Activated CD4-positive, alpha-beta T cell treated with anti-CD3 and anti-CD28 coated beads for 24 hours (primary cell): ENCODE measurements at regions not wholly inside any gene's neighbourhood (a gene's known extent, or its start where the extent isn't known, plus 50 kb on each side); places are given as distances from the start of the nearest gene placed in this dataset.

Experiments used
- DNase-seq, 2 donors: peaks; one replicate each; pipeline ENCODE4 v3.0.0-alpha.2; 2020; ENCODE audit warnings: low read depth in 2 of 2

- DNase-seq = no peak
These were observed 88.6 kb upstream of the RCN1 start for GRCh38 chr11:32002311-32002710.

- DNase-seq = no peak
These were observed 92.9 kb upstream of the RCN1 start for GRCh38 chr11:31997955-31998354.

GRCh38 chr11:31996159-31996881 is 94.6 kb upstream of the RCN1 start:
- DNase-seq = no peak

DNA sequence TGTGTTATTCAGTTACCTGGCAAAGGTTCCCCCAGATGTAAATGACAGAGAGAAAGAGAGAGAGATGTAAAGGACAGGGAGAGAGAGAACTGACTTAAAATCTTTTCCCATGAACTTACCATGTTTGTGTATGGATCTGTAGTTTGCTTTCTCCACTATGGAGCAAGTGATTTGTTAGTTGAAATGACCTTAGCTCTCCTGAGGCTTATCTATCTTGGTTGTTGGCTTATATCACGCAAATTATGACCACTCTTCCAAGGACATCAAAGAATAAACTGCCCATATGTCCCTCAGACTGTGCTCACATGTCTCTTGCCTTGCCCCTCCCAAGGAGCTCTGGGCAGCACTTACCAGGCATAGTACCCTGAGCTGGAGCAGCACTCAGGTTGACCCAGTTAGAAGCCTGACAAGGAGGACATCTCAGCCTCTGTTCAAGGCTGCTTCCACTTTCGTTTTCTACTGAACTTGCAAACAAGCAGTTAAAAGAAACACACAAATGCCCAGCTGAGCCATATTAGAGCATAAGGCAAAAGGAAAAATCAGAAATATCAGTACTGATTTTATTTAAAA is 95.3 kb upstream of the RCN1 start:
- DNase-seq = no peak

DNA sequence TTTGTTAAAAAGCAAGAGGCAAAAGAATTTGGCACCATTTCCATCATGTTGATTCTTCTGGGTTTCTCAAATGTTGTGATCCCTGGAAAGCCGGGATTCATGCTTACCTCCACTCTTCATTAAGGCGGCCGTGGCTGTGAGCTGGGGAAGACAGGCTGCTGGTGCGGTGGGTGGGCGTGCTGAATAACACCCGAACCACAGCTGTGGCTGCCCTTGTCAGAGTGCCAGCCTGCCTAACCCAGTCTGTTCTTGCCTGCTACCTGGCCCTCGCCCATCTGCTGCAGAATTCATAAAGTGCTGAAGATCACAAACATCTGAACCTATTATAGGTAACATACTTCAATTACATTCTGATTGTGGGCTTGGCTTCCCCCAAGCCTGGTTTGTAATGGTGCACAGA is 95.8 kb upstream of the RCN1 start:
- no peak for DNase-seq

DNA sequence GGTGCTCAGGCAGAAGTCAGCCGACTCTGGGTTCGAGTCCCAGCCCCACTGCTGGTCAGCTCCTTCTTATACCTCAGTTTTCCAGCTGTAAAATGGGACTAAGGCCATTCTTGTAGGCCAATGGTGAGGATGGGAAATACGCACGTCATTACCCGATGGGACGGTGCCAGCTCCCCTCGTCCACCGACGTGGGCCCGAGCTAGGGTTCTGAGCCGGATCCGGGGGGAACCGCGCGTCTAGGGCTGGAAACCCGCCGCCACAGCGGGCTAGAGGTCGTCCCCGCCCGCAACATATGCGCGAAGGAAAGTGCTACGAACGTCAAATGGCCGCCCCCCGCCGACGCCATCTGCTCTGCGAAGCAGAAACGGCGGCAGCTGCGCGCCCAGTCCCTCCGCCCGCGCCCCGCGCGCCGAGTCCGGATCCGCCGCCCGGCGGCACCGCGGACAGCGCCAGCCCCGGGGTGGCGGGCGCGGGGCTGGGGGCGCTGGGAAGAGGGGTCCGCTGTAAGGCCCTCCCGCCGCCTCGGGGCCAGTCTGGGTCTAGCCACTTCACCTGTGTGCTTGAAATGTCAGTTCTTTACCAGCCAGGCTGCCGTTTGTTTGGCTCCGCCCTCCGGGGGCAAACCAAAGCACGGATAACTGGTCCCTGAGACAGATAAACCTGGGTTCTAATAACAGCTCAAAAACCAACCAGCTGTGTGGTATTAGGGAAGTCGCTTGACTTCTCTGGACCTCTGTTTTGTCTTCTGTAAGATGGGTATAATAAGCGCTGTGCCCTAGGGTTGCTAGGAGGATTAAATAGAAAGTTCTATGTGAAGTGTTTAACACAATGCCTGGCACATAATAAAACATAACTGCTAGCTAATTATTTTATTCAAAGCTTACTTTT is 103.5 kb upstream of the RCN1 start:
- DNase-seq = no peak

DNA sequence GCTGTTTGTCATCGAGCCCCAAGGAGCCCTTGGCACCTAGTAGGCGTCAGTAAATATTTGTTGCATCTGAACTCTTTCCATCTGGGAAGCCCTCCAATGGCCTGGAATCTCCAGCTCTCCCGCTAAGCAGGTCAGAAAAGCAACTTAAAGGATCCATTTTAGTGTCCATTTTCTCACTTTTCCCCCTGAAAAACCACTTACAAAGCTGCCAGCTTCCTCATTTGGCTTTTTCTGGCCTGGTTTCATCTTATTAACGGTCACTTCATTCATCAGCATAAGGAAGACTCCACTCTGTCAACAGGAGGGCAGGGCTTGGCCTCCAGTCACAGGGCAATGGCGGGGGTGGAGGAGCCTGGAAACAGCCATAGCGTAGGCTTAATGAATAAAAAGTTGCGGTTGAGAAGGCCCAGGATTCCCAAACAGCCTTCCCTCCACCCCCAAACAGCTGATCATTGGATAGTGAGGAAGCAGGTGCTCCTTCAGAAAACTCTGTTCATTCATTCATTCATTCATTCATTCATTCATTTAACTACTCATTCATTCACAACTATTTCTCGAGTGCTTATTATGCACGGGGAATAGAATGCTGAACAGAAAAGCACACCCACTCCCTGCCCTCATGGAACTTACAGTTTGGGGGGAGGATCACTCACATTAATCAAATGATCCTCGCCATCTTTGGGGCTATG is 104.5 kb upstream of the RCN1 start:
- no peak for DNase-seq

GRCh38 chr11:31981457-31981856 is 109.4 kb upstream of the RCN1 start:
- DNase-seq = no peak

DNA sequence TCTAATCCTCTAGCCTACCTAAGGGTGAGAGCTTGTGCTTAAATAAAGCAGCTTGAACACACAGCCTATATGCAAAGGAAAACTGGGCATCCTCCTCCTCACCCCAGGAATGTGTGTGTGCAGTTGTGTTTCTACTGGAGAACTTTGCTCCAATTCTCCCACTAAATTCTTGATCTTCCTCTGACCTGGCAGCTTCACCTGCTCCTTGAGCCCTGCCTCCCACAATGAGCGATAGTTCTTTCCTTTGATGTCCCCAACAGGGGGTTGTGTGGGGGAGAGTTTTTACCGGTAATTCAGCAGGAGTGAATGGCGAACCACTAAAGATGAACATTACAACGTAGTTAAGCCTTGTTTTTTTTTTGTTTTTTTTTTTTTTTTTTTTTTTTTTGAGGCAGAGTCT is 113.5 kb upstream of the RCN1 start:
- DNase-seq = no peak

DNA sequence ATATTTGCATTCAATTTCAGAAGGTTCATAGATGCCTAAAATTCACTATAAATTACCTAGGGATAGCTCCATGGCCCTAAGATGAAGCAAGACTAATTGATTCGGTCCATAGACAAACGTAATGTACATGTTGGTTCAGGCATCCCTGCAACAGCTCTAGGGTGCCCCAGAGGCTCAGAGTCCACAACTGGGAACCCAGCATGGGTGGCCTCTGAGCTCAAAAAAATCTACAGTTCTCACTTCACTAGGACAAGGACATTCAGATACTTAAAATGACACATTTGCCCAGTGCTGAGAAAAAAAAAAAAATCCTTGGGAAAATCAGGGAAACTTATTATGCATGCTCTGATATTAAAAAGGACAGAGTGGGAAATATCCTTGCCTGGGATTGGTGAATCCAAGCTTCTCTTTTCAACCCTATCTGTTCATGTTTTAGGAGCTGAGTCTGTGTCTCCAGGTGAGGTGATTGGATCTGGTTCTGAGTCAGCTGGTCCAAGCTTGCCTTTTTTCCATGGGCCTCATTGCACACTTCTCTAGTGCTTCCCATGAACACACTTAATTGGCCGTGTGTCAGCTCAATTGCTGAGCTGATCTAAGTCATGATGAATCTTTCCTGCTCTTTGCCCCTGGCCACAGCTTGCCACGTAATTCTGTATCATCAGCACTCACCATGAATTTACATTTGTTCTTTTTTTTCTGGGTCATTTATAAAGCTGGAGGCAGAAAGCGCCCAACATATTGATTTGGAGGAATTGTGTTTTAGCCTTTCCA is 116.3 kb upstream of the RCN1 start:
- DNase-seq = no peak

DNA sequence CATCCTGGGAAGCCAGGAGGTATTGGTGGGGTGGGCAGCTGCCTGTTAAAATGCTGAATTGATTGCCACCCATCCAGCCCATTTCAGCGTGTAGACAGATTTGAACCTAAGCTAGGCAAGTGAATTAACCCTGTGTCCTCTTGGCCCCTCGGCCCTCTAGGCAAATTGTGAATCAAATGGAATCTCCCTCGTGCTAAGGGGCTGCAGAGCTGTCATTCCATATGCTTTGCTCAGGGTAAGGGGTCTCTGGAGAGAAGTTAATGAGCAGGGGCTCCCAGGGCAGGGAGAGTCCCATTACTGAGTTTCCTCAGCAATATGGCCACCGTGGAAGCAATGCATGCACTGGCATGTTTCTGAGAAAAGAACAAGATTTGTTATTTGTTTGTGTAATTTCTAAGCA is 117.7 kb upstream of the RCN1 start:
- DNase-seq = no peak

GRCh38 chr11:31972623-31973022 is 118.3 kb upstream of the RCN1 start:
- DNase-seq = no peak

DNA sequence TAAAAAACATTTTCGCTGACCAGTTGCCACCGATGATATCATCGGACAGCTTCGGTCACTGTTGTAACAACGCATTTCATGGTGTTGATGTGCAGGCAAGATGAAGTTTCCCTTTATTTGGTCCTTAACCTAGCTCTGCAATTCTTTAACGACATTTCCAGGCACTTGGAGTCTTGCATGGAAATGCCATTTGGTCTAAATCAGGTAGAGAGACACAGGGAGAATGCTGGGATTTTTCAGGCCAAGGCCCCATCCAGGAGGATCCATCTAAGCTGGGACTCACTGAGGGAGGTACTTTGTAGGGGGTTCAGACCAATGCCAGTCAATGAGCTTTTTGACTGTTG is 121.5 kb upstream of the RCN1 start:
- DNase-seq = no peak

DNA sequence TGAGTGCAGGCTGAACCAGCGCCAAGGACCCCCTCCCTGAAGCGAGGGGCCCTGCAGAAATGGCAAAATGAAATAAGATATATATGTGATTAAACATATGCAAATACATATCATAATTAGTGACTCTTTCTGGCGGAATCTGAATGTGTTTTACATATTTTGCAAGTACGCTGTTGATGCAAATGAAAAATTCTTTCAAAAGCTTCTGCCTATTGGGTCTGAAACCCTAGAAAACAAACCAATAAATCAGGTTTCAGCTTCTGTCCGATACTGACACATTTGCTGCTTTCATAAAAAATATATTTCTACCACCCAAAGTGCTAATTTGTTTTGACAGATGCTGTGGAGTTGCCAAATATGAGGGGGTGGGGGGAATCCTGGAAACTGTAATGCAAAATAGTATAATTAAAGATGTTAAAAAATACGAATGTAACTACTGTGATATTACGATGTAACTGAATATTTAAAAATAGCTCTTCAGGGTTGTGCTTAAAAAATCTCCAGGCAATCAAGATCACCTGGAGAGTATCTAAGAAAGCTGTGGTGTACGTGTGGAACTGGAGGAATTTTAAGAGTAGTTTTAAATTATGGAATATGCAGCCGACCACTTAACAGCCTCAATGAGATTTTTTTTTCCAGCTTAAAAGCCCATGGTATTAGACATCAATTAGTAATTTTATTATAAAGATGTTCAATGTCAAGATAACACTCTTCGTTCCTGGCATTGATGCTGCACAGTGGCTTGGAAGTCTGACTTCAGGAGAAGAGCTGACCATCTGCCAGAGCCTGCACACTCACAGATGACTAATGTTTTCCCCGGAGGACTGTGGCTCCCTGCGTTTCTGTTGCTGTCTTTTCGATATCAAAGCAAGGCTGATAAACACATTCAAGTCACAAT is 122.2 kb upstream of the RCN1 start:
- DNase-seq = no peak

DNA sequence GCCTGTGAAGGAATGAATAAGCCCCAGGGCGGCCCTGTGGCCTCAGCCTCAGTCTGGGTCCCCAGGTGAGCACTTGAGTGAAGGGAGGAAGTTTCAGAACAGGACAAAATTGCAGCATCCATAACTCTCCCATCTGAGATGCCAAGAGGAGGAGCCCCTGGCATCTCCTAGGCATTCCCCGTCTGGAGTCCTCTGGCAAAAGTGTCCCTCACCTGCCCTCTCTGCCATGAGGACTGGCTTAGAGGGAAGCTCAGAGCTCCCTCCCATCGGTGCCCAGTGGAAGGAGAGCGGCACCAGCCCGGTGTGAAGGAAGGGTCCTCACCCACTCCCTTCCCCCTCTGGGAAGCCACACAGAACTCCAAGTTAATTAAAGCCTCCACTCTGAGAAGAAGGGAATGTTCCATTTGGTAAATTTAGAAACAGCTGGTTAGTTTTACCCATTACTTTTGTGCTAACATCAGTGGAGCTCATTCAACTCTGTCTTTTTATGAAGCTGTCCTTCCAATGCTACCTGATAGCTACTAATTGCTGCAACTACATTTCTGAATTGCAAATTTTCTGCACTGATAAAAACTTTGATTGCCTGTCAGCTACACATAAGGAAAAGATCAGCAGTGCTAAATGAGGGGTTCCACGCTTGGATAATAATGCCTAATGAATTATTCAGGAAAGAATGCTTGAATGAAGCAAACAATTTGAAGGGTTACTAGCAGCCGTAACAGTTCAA is 123.3 kb upstream of the RCN1 start:
- no peak for DNase-seq

DNA sequence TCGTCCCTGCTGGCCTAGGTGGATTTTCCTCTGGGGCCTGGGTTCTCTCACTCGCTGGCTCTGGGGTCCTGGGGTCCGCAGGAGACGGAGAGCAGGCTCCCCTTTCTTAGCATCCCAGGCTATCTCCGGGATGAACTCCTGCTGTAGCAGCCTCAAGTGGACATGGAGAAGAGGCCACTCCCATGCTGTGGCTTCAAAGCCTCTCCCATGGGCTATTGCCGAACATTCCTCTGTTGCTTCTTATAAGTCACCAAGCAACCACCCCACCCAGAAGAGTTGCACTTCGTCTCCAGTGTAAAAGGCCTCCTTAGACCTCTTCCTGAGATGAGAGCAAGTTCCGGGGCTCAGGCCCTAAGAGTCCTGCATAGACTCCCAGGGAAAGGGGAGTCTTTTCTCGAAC is 124.0 kb upstream of the RCN1 start:
- DNase-seq = no peak

- DNase-seq = no peak
These were observed 126.7 kb upstream of the RCN1 start for GRCh38 chr11:31964181-31964580.

- DNase-seq = no peak
These were observed 130.7 kb upstream of the RCN1 start for GRCh38 chr11:31960126-31960525.

GRCh38 chr11:31959716-31960115 is 131.2 kb upstream of the RCN1 start:
- no peak for DNase-seq
